ENCODE measurements at regions not wholly inside any gene's neighbourhood (a gene's known extent, or its start where the extent isn't known, plus 50 kb on each side); places are given as distances from the start of the nearest gene placed in this dataset.
"Not testable (repeated sequence)": the region's sequence is repeated elsewhere in the genome, so short reads cannot be mapped to it uniquely, and the experiment has no call there.

GRCh38 chr5:28329176-28329575 lies 1290.8 kb upstream of the CDH9 start:
- DNase-seq = no peak

GRCh38 chr5:28328681-28329080 lies 1290.3 kb upstream of the CDH9 start:
- DNase-seq = no peak

GRCh38 chr5:28324174-28324573 lies 1285.8 kb upstream of the CDH9 start:
- DNase-seq = no peak

- no peak for DNase-seq
Measured at GRCh38 chr5:28313953-28314352, 1275.6 kb upstream of the CDH9 start.

GRCh38 chr5:28313321-28313951 lies 1275.0 kb upstream of the CDH9 start:
- DNase-seq = no peak

GRCh38 chr5:28310696-28311095 lies 1272.3 kb upstream of the CDH9 start:
- no peak for DNase-seq

GRCh38 chr5:28305891-28306290 lies 1267.5 kb upstream of the CDH9 start:
- DNase-seq = no peak

GRCh38 chr5:28301712-28302111 lies 1263.3 kb upstream of the CDH9 start:
- no peak for DNase-seq

GRCh38 chr5:28296254-28297013 lies 1258.0 kb upstream of the CDH9 start:
- DNase-seq = no peak

GRCh38 chr5:28287021-28287420 lies 1248.6 kb upstream of the CDH9 start:
- not testable (repeated sequence) for DNase-seq

- DNase-seq = no peak
Measured at GRCh38 chr5:28286566-28286965, 1248.2 kb upstream of the CDH9 start.

- no peak for DNase-seq
Measured at GRCh38 chr5:28284788-28285187, 1246.4 kb upstream of the CDH9 start.

GRCh38 chr5:28281351-28281750 lies 1243.0 kb upstream of the CDH9 start:
- no peak for DNase-seq

GRCh38 chr5:28275931-28276330 lies 1237.5 kb upstream of the CDH9 start:
- DNase-seq = no peak

GRCh38 chr5:28269978-28270377 lies 1231.6 kb upstream of the CDH9 start:
- DNase-seq = no peak

- DNase-seq = no peak
Measured at GRCh38 chr5:28265877-28266276, 1227.5 kb upstream of the CDH9 start.

GRCh38 chr5:28254846-28255245 lies 1216.5 kb upstream of the CDH9 start:
- no peak for DNase-seq

- DNase-seq = no peak
Measured at GRCh38 chr5:28253431-28253830, 1215.0 kb upstream of the CDH9 start.

GRCh38 chr5:28249771-28250415 lies 1211.5 kb upstream of the CDH9 start:
- no peak for DNase-seq

- DNase-seq = no peak
Measured at GRCh38 chr5:28234356-28234968, 1196.1 kb upstream of the CDH9 start.

GRCh38 chr5:28226407-28226806 lies 1188.0 kb upstream of the CDH9 start:
- DNase-seq = no peak

GRCh38 chr5:28219539-28219938 lies 1181.2 kb upstream of the CDH9 start:
- DNase-seq = no peak

- no peak for DNase-seq
Measured at GRCh38 chr5:28217695-28218094, 1179.3 kb upstream of the CDH9 start.

GRCh38 chr5:28216939-28217360 lies 1178.6 kb upstream of the CDH9 start:
- no peak for DNase-seq
